OCI-LY7 (cell line): ENCODE measurements at regions not wholly inside any gene's neighbourhood (a gene's known extent, or its start where the extent isn't known, plus 50 kb on each side); places are given as distances from the start of the nearest gene placed in this dataset.

Source experiments
- EZH2phosphoT487 ChIP-seq: fragments of 200-600 bp; sonication (generic); IDR thresholded peaks from 2 replicates; pipeline ENCODE4 v1.6.1; 2018; ENCODE audit warnings: low read depth, borderline replicate concordance, mild to moderate bottlenecking, mixed run types, antibody characterized with exemption, low read length, moderate library complexity, mixed read lengths
- TF ChIP-seq, protein P1 (sequence below): fragments of 200-600 bp; sonication (generic); conservative IDR thresholded peaks from 2 replicates; pipeline ENCODE4 v1.5.1; 2014; ENCODE audit warnings: mild to moderate bottlenecking, antibody characterized with exemption, low read length, moderate library complexity, mixed read lengths

DNA sequence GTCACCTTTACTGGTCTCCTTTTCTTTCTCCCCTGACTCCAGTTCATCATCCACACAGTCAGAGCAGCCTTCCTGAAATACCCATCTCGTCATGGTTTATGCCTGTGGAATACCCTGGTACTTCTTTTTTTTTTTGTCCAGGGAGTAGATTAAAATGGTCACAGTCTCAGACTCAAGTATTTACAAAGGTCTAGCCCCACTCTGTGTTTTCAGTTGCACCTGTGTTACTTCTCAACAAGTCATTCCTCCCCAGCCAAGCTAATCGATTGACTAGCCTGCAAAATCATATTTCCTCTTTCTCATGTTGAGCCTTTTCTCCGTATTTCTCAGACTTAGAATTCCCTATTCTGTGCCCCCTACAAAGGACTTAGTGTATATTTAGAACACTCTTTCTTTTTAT, 155.2 kb upstream of the KCNN2 start:
- TF ChIP-seq, protein P1, sequence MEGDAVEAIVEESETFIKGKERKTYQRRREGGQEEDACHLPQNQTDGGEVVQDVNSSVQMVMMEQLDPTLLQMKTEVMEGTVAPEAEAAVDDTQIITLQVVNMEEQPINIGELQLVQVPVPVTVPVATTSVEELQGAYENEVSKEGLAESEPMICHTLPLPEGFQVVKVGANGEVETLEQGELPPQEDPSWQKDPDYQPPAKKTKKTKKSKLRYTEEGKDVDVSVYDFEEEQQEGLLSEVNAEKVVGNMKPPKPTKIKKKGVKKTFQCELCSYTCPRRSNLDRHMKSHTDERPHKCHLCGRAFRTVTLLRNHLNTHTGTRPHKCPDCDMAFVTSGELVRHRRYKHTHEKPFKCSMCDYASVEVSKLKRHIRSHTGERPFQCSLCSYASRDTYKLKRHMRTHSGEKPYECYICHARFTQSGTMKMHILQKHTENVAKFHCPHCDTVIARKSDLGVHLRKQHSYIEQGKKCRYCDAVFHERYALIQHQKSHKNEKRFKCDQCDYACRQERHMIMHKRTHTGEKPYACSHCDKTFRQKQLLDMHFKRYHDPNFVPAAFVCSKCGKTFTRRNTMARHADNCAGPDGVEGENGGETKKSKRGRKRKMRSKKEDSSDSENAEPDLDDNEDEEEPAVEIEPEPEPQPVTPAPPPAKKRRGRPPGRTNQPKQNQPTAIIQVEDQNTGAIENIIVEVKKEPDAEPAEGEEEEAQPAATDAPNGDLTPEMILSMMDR, result no peak
- no peak for TF ChIP-seq EZH2phosphoT487
